Colonic mucosa (tissue), 4 donors: ENCODE measurements at regions not wholly inside any gene's neighbourhood (a gene's known extent, or its start where the extent isn't known, plus 50 kb on each side); places are given as distances from the start of the nearest gene placed in this dataset.

Experiments used
- DNase-seq: peaks from one replicate; pipeline ENCODE4 v3.0.0-alpha.2; 2020
- H3K27ac ChIP-seq: fragments of 200-600 bp; one replicate; pipeline ENCODE4 v1.8.0; 2021
- H3K27me3 ChIP-seq: fragments of 200-600 bp; one replicate; pipeline ENCODE4 v1.8.0; 2021
- H3K36me3 ChIP-seq: fragments of 200-600 bp; one replicate; pipeline ENCODE4 v1.8.0; 2021
- H3K4me1 ChIP-seq: fragments of 200-600 bp; one replicate; pipeline ENCODE4 v1.8.0; 2021; ENCODE audit warnings: mild to moderate bottlenecking
- H3K4me3 ChIP-seq: fragments of 200-600 bp; one replicate; pipeline ENCODE4 v1.8.0; 2021
- H3K9ac ChIP-seq, 2 donors: one replicate each; pipeline ENCODE4 v1.7.0; 2013; ENCODE audit warnings: control low read depth in 2 of 2, low read depth in 2 of 2, low read length in 2 of 2
- H3K9me3 ChIP-seq: fragments of 200-600 bp; one replicate; pipeline ENCODE4 v1.8.0; 2021
- intact Hi-C: fragments of 100-400 bp; cut with DNase I; formaldehyde crosslinking; loops from one replicate; pipeline ENCODE4 v1.14.1; 2022
- TF ChIP-seq, protein P1 (sequence below): fragments of 200-600 bp; IDR thresholded peaks from one replicate; pipeline ENCODE4 v1.8.0; 2022; ENCODE audit warnings: antibody characterized with exemption, mild to moderate bottlenecking
- donor health status: healthy.
- donor health status: DM: no; HTN: no; CAD: no.
- donor health status: DM: no; HTN: no; CAD: no.

DNA sequence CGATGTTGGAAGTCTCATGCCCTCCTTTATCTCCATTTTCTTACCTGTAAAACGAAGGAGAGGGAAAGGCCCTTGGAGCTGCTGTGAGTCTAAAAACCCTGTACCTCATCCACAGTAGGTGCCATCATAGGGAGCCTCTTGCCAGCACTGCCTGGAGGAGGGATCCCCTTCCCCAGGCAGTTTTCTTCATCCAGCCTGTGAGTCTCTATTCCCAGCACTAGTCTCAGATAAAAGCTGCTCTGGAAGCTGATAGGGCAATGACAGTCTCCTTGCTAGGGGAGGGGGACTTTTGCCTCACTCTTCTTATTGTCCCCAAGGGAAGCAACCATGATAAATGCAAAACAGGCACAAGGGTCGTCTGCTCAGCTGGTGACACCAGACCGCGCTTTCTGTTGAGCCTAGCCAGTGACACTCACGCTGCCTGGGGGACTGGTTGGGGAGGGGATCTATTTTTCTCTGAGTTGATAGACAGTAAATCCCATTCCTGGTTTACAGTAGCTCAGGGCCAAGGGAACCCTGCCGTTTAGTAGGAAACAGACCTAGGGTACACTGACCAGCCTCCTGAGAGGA lies 139.5 kb upstream of the NABP1 start:
- DNase-seq = no peak
- Histone ChIP-seq H3K36me3 (no peaks in the 10 kb centered on the region), H3K27me3 (no peaks in the 10 kb centered on the region), H3K4me1 (no peaks in the 10 kb centered on the region), H3K4me3 (no peak overlapping the region), H3K27ac (no peak overlapping the region), H3K9me3 (no peaks in the 10 kb centered on the region), H3K9ac (no peak overlapping the region)
- TF ChIP-seq, protein P1, sequence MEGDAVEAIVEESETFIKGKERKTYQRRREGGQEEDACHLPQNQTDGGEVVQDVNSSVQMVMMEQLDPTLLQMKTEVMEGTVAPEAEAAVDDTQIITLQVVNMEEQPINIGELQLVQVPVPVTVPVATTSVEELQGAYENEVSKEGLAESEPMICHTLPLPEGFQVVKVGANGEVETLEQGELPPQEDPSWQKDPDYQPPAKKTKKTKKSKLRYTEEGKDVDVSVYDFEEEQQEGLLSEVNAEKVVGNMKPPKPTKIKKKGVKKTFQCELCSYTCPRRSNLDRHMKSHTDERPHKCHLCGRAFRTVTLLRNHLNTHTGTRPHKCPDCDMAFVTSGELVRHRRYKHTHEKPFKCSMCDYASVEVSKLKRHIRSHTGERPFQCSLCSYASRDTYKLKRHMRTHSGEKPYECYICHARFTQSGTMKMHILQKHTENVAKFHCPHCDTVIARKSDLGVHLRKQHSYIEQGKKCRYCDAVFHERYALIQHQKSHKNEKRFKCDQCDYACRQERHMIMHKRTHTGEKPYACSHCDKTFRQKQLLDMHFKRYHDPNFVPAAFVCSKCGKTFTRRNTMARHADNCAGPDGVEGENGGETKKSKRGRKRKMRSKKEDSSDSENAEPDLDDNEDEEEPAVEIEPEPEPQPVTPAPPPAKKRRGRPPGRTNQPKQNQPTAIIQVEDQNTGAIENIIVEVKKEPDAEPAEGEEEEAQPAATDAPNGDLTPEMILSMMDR = no peak
- intact Hi-C loops = no loop called here

DNA sequence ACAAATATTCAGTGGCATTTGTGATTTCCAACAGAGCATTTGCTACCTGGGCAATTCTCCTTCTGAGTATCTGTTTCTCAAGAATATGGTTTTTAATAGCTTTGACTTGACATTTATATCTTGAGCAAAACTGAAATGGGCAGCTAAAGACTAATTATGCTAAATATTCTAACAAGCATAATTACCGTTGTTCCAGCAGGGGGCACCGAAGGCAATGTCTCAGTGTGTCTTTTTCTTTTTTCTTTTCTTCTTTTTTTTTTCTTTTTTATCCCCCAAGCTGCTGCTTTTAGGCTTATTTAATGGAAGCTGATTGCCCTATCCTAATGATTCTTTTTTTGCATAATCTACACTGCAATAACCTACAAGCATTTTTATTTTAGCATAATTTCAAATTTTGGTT lies 138.9 kb upstream of the NABP1 start:
- Histone ChIP-seq H3K36me3 (no peaks in the 10 kb centered on the region), H3K4me3 (no peak overlapping the region), H3K27ac (no peak overlapping the region), H3K4me1 (no peaks in the 10 kb centered on the region), H3K9ac (no peak overlapping the region), H3K9me3 (no peaks in the 10 kb centered on the region), H3K27me3 (no peaks in the 10 kb centered on the region)
- no peak for DNase-seq
- intact Hi-C loops = no loop called here
- TF ChIP-seq, protein P1 = peak; percentile 29

DNA sequence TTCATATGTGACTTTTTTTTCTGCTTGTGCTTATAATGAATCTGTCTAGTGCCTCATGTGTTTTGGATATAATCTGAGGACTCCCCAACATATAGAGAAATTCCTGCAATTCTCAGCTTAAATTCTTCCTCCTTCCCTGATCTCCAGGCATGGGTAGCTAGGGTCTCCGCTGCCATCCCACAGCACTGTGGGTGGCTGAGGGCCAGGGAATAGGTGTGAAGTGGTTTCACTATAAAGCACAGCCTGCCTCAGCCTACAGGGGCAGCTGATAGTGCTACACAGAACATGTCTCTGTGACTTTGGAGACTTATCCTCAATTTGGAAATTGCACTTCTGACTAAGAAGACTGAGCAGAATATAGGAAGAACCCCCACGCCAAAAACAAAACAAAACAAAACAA lies 137.3 kb upstream of the NABP1 start:
- TF ChIP-seq, protein P1 = no peak

DNA sequence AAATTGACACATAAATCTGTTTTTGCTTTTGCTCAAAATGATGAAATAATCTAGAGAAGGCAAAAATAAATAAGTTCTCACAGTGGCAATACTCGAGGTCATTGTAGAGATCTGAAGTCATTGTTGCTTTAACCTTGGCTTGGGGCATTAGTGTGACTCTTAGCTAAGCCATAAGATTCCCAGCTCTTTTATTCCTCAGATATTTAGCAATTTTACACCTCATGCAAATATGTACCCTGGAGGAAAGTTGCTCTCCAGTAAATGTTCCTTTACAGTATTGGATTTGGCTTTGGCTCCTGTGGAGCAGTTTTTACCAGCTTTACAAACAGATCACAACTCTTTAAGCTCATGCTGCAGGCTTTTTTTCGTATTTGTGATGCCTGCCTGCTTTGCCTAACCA lies 134.2 kb upstream of the NABP1 start:
- Histone ChIP-seq H3K9me3 (no peaks in the 10 kb centered on the region), H3K4me1 (no peaks in the 10 kb centered on the region), H3K36me3 (no peaks in the 10 kb centered on the region), H3K9ac (no peak overlapping the region), H3K4me3 (no peak overlapping the region), H3K27ac (no peak overlapping the region), H3K27me3 (no peaks in the 10 kb centered on the region)
- TF ChIP-seq, protein P1 = no peak
- intact Hi-C loops = no loop called here
- DNase-seq = no peak

More for the DNA sequence above, 137.3 kb upstream of the NABP1 start:
- H3K9me3 ChIP-seq = no peaks in the 10 kb centered on the region
- DNase-seq = no peak
- no peak overlapping the region for H3K4me3 ChIP-seq
- no peak overlapping the region for H3K9ac ChIP-seq
- H3K4me1 ChIP-seq = no peaks in the 10 kb centered on the region
- intact Hi-C loops = no loop called here
- no peak overlapping the region for H3K27ac ChIP-seq
- no peaks in the 10 kb centered on the region for H3K27me3 ChIP-seq
- H3K36me3 ChIP-seq = no peaks in the 10 kb centered on the region

DNA sequence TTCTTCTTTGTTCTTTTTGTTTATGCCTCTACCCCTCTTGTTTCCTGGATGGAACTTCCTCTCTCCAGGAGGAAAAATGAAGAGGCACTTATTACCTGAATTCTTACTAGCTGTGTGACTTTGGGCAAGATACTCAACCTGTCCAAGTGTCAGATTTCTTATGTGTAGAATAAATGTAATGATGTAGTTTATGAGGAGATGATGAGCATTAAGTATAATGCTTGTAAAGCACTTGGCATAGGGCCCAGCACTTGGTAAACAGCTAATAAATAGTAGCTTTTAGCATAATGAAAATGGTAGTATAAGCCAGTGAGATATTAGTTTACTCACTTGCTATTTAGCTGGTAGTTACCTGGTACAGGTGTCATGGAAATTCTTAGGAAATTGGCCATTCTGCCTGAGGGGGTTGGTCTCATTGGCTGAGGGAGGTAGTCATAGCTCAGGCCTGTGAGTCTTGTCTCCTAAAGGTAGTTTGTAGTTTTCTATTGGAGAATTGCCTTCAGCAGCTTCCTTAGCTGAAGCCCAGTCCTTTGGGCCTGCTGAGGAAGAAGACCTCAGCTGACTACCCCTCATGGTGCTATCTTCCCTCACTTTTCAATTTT lies 133.4 kb upstream of the NABP1 start:
- Histone ChIP-seq H3K4me1 (no peaks in the 10 kb centered on the region), H3K27me3 (no peaks in the 10 kb centered on the region), H3K4me3 (no peak overlapping the region), H3K9ac (no peak overlapping the region), H3K9me3 (no peaks in the 10 kb centered on the region), H3K36me3 (no peaks in the 10 kb centered on the region), H3K27ac (no peak overlapping the region)
- intact Hi-C loops = no loop called here
- TF ChIP-seq, protein P1 = no peak
- DNase-seq = no peak
